Spinal cord (tissue), 9 donors: ENCODE measurements at regions not wholly inside any gene's neighbourhood (a gene's known extent, or its start where the extent isn't known, plus 50 kb on each side); places are given as distances from the start of the nearest gene placed in this dataset.

Experiments
- DNase-seq, 6 donors: peaks; one replicate each; pipeline versions ENCODE4 v3.0.0 to v3.0.0-alpha.2; 2013 to 2015; ENCODE audit warnings: low spot score in 6 of 6, low read depth in 4 of 6
- H3K27ac ChIP-seq: one replicate; pipeline ENCODE4 v1.5.1; 2013; ENCODE audit warnings: low read depth, low read length, control low read depth
- H3K27me3 ChIP-seq: one replicate; pipeline ENCODE4 v1.6.1; 2013; ENCODE audit warnings: low read length; ENCODE audit not compliant: control insufficient read depth, insufficient read depth
- H3K36me3 ChIP-seq: one replicate; pipeline ENCODE4 v1.6.1; 2013; ENCODE audit warnings: low read length; ENCODE audit not compliant: control insufficient read depth, insufficient read depth
- H3K4me1 ChIP-seq: one replicate; pipeline ENCODE4 v1.6.1; 2013; ENCODE audit warnings: low read length; ENCODE audit not compliant: control insufficient read depth, insufficient read depth
- H3K4me3 ChIP-seq: one replicate; pipeline ENCODE4 v1.5.1; 2013; ENCODE audit warnings: low read depth, low read length, control low read depth
- H3K9me3 ChIP-seq: one replicate; pipeline ENCODE4 v1.6.1; 2013; ENCODE audit warnings: low read length; ENCODE audit not compliant: control insufficient read depth, insufficient read depth
- WGBS: methylation state at CpG from one replicate; pipeline ENCODE4 v1.1.5; 2013; ENCODE audit warnings: missing lambda C conversion rate; ENCODE audit not compliant: insufficient coverage; 5-methylcytosine and 5-hydroxymethylcytosine counted together
- donor health status: healthy.

DNA sequence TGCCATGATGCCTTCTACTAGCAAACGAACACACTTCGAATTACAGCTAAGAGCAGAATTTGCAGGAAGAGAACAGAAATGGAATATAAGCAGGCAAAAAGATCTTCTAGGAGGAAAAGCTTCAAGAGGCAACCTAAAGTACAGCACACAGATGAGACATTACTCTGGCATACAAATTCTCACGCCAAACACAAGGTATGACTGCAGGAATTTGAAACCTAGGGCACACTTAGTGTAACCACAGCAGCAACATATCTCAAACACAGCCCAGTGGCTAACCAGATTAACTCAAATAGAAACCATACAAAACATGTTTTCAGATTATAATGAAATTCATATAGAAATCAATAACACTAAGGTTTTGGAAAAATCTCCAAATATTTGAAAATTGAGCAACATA lies 481.0 kb upstream of the RGMB start:
- 90% methylated on average over 2 of the region's 3 CpGs for WGBS

DNA sequence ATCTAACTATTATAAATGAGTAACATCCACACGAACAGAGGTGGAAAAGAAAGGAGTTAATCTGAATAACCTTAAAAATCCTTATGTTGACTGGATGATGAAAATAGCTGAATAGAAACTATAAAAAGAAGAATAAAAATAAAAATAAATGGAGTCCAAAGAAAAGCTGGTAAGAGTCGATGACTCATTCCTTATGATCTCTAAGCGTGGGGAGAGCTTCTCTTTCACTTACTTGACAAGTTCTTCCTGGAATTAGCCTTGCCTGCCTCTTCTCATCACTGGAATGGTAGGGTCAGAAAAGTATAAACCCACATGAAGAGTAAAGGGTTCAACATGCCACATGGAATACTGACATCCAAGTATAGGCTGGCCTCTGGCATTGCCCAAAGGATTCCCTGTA lies 477.0 kb upstream of the RGMB start:
- no peaks in the 10 kb centered on the region for H3K27me3 ChIP-seq
- no peaks in the 10 kb centered on the region for H3K36me3 ChIP-seq
- H3K4me1 ChIP-seq: no peaks in the 10 kb centered on the region
- H3K4me3 ChIP-seq: no peak overlapping the region
- no peak overlapping the region for H3K27ac ChIP-seq
- WGBS: no CpG with 5 or more reads among the region's 3 CpGs
- no peaks in the 10 kb centered on the region for H3K9me3 ChIP-seq
- DNase-seq: no peak

More for the DNA sequence above, 481.0 kb upstream of the RGMB start:
- no peak overlapping the region for H3K27ac ChIP-seq
- H3K4me1 ChIP-seq: no peaks in the 10 kb centered on the region
- H3K36me3 ChIP-seq: no peaks in the 10 kb centered on the region
- no peak overlapping the region for H3K4me3 ChIP-seq
- no peak for DNase-seq
- no peaks in the 10 kb centered on the region for H3K9me3 ChIP-seq
- no peaks in the 10 kb centered on the region for H3K27me3 ChIP-seq

DNA sequence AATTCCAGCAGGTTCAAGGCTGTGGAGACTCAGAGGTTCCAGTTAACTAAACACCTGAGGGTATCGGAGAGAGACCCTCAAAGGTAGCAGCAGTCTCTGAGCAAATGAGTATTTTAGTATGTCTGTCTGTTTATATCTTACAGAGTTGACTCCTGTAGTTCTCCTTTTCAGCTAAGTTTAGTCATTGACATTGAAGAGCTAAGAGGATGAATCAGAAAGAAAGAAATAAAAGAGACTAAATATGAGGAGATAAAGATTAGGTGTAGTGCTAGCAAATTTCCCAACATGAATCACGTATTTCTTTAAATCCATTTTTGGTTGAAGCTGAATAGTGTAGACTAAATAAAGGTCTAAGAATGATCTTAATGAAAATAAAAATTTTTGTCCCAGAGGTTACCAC lies 474.0 kb upstream of the RGMB start:
- no peaks in the 10 kb centered on the region for H3K36me3 ChIP-seq
- no peaks in the 10 kb centered on the region for H3K4me1 ChIP-seq
- H3K27me3 ChIP-seq: no peaks in the 10 kb centered on the region
- H3K4me3 ChIP-seq: no peak overlapping the region
- no peak overlapping the region for H3K27ac ChIP-seq
- no peaks in the 10 kb centered on the region for H3K9me3 ChIP-seq
- 83% methylated on average over 1 of the region's 2 CpGs for WGBS
- DNase-seq: no peak

DNA sequence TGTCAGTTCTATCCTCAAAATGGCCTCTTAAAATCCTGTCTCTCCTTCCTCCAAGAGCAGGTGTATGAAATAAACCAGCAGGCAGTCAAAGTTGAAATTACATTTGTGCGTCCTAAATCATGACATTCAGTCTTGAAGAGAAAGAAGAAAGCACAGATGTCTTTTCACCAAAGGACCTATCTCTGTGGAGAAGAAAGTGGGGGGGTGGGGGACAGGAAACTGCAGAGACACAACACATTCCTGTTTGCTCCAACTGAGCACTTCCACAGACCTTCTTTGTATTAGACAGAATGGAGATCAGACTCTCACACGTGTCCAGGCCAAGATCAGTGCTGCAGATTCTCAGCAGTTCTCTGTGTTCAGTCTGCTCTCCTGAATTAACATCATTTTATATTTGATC lies 471.9 kb upstream of the RGMB start:
- H3K36me3 ChIP-seq: no peaks in the 10 kb centered on the region
- H3K27me3 ChIP-seq: no peaks in the 10 kb centered on the region
- H3K4me1 ChIP-seq: no peaks in the 10 kb centered on the region
- peak in 3 of 6 donors; percentile 22 to 56 (median 47) for DNase-seq
- WGBS: no CpG with 5 or more reads among the region's 2 CpGs
- H3K4me3 ChIP-seq: no peak overlapping the region
- no peak overlapping the region for H3K27ac ChIP-seq
- H3K9me3 ChIP-seq: no peaks in the 10 kb centered on the region

DNA sequence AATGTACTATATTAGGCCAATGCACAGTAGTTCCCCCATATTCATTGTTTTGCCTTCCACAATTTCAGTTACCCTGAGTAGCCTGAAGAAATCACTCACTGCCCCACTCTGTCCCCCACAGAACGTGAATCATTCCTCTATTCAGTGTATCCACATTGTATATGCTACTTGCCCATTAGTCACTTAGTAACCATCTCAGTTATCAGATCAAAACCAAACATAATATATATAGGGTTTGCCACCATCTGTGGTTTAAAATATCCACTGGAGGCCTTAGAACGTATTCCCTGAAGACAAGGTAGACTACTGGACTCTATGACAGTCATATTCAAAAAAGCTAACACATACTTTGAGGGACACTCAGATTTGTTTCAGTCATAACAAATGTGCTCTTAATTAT lies 465.7 kb upstream of the RGMB start:
- 88% methylated on average over 1 of the region's 2 CpGs for WGBS
- no peaks in the 10 kb centered on the region for H3K9me3 ChIP-seq
- H3K4me1 ChIP-seq: no peaks in the 10 kb centered on the region
- H3K27ac ChIP-seq: no peak overlapping the region
- H3K4me3 ChIP-seq: no peak overlapping the region
- no peaks in the 10 kb centered on the region for H3K36me3 ChIP-seq
- DNase-seq: no peak
- H3K27me3 ChIP-seq: no peaks in the 10 kb centered on the region

DNA sequence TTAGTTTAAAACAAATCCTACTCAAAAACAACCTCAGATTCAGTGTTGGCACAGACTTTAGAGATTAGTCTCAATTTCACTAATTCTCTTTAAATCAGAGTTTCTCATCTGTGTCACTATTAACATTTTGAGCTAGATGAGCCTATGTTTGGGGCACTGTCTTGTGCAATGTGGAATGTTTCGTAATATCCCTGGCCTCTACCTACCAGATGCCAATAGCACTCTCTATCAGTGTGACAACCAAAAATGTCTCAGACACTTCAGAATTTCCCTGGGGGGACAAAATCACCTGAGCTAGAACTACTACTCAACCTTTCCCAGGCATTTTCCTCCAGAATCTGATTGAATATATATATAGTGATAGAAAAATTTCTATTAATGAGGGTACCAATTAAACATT lies 465.2 kb upstream of the RGMB start:
- no peak for DNase-seq
- no peak overlapping the region for H3K4me3 ChIP-seq
- no peak overlapping the region for H3K27ac ChIP-seq
- WGBS: no CpG with 5 or more reads among the region's 1 CpG
- no peaks in the 10 kb centered on the region for H3K4me1 ChIP-seq
- H3K9me3 ChIP-seq: no peaks in the 10 kb centered on the region
- H3K27me3 ChIP-seq: no peaks in the 10 kb centered on the region
- no peaks in the 10 kb centered on the region for H3K36me3 ChIP-seq

DNA sequence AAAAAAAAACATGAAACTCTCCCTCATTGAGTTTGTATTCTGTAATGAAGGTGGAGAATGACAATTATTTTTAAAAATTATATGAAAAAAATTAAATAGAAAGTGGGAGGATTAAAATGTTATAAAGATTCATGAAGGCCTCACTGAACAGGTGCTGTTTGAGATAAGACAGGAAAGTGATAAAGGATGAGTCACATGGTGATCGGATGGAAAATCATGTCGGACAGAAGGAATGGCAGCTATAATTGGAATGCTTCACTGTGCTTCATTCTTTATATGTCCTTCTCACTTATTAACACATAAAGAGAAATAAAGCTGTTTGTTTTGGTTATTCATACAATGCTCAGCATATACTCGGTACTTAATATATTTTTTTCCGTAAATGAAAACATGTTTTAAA lies 464.5 kb upstream of the RGMB start:
- Histone ChIP-seq H3K4me1 (no peaks in the 10 kb centered on the region), H3K27me3 (no peaks in the 10 kb centered on the region), H3K27ac (no peak overlapping the region), H3K9me3 (no peaks in the 10 kb centered on the region), H3K4me3 (no peak overlapping the region), H3K36me3 (no peaks in the 10 kb centered on the region)
- WGBS: no CpG with 5 or more reads among the region's 4 CpGs
- DNase-seq: no peak

DNA sequence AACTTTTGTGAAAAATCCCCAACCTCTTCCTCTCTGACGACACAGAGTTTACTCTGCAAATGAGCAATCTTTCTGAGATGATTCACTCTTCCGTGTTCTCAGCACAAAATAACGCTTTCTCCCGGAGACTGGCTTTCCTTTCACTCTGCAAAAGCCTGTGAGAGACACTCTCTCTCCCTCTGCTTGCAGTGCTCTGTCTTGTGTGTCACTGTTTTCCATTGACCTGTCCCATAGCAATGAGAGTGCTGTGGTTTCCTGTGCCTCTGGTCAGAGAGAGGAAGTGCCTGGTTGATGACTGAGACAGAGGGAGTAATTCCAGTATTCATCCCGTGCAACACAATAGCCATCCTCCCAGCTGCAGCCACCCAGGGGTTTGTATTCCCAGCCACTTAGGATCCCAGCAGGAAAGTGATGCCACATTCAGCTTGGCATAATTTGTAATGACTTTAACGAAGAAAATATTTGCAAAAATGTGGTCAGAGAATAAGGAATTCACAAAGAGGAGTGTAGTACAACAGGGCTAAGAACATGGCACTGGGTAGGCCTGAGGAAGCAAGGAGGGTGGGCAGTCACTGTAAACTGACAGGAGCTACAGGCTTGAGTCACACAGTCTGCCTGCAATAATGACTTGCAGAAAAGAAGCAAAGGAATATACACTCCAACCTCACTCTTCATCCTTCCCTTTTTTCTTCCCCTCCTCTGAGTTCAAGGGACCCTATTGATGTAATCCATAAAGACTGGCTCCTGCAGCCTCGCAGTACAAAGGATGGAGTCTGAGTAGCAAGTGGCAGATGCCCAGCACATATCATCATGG lies 463.5 kb upstream of the RGMB start:
- H3K36me3 ChIP-seq: no peaks in the 10 kb centered on the region
- H3K9me3 ChIP-seq: no peaks in the 10 kb centered on the region
- H3K27me3 ChIP-seq: no peaks in the 10 kb centered on the region
- no peaks in the 10 kb centered on the region for H3K4me1 ChIP-seq
- DNase-seq: peak in 2 of 6 donors; percentile 13 to 22
- 38% methylated on average over 5 of the region's 7 CpGs for WGBS
- H3K27ac ChIP-seq: no peak overlapping the region
- H3K4me3 ChIP-seq: no peak overlapping the region

DNA sequence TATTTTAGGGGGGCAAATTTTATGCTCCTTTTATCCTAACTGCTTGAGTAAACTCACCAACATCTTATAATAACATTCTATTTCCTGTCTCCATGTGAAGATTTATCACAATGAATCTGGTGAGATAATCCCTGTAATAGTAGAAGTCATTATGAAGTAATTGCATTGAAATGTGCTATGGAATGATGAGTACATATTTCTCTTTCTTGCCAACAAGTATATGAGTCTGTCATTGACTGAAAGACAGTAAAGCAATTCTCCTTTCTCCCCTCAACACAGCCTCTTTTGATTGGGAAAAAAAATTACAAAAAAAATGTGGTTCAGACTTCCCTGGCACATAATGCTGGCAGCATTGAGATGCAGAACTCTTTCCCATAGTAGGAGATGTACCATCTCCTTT lies 459.2 kb upstream of the RGMB start:
- H3K27ac ChIP-seq: no peak overlapping the region
- peak in 2 of 6 donors; percentile 31 to 34 for DNase-seq

DNA sequence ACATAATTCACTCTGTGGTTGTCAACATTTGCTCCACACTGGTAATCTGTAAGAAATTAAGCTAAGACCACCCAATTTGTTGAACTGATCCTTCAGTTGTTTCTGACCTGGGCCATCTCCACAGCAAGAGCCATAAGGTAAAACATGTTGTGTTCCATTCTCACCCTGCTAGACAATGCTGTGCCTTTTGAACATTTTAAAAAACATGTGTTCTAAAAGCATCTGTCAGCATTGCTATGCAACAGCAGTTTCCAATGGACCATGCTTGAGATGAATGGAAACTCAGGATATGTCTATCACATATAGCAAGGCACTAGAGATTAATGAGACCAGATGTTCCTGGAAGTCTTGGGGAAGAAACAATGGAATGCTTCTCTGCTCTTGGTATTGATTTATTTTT lies 455.1 kb upstream of the RGMB start:
- Histone ChIP-seq H3K4me3 (no peak overlapping the region), H3K4me1 (no peaks in the 10 kb centered on the region), H3K36me3 (no peaks in the 10 kb centered on the region), H3K9me3 (no peaks in the 10 kb centered on the region), H3K27me3 (no peaks in the 10 kb centered on the region), H3K27ac (no peak overlapping the region)
- DNase-seq: peak in 1 of 6 donors; percentile 24

More for the DNA sequence above, 459.2 kb upstream of the RGMB start:
- Histone ChIP-seq H3K4me1 (no peaks in the 10 kb centered on the region), H3K9me3 (no peaks in the 10 kb centered on the region), H3K36me3 (no peaks in the 10 kb centered on the region), H3K27me3 (no peaks in the 10 kb centered on the region), H3K4me3 (no peak overlapping the region)
